SW 1271 (cell line): ENCODE measurements at regions not wholly inside any gene's neighbourhood (a gene's known extent, or its start where the extent isn't known, plus 50 kb on each side); places are given as distances from the start of the nearest gene placed in this dataset.
"Not testable (repeated sequence)": the region's sequence is repeated elsewhere in the genome, so short reads cannot be mapped to it uniquely, and the experiment has no call there.

Experiments used
- DNase-seq, 2 experiments: peaks; one replicate each; lab custom pipeline; 2025; lab: John Stamatoyannopoulos, UW

DNA sequence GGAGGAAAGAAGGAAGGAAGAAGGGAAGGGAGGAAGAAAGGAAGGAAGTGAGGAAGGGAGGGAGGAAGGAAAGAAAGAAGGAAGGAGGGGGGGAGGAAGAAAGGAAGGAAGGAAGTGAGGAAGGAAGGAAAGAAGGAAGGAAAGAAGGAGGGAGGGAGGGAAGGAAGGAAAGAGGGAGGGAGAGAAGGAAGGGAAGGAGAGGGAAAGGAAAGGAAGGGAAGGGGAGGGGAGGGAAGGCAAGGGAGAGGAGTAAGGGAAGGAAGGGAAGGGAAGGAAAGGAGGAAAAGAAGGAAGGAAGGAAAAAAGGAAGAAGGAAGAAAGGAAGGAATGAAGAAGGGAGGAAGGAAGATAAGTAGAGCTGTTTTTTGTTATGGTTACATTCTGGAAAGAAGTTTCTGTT is 141.2 kb downstream of the LRRC3B start:
- no peak for DNase-seq

GRCh38 chr3:26766031-26766430 is 143.5 kb downstream of the LRRC3B start:
- DNase-seq: no peak

DNA sequence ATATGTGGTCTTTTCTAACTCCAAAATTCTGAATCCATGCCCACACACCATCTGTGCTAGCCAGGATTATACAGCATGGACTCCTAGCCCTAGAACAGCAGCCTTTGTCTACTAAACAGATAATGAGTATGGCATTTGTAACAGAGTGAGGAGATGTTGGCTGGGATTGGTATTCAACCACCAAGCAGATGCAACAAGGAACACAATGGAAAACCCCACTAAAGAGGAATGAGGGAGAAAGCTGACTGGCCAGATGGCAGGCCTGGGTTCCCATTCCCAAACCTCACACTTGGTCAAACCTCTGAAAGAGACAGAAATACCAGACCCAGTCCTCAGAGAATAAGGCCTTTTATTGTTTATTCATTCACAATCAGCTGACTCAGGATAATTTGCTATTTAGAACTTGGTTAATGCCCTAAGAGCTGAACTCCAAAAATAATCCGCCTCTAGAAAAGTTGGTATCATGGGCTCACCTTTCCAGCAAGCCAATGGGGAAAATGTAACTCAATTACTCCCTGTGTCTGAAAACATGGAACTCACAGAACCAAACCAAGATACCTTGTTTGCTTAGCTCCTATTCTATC is 145.6 kb downstream of the LRRC3B start:
- DNase-seq: no peak

DNA sequence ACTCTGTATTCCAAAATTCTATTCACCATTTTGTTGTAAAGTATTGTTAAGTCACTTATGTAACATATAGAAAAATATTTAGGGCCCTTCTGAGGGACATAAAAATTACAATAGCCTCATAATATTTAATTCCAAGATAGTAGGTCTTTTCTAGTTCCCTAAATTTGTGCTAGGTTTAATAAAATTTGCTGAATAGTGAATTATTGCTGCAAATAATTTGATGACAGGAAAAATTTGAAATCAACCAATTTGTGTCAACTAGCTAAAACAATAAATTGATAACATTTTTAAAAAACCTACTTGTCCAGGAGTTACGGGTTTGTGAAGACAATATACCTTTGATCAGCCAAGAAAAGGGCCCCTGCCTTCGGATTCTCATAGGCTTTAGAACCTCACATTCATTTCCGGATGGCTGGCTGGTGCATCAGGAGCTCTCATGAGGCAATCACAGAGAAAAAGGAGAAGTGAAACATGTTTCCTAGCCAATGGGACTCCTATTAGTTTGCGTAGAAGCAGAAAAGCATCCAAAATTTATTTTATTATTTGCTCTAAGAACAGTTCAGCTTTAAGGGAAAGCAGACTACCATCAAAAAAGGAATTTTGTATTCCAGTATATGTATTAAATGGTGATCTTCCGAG is 177.2 kb downstream of the LRRC3B start:
- no peak for DNase-seq

DNA sequence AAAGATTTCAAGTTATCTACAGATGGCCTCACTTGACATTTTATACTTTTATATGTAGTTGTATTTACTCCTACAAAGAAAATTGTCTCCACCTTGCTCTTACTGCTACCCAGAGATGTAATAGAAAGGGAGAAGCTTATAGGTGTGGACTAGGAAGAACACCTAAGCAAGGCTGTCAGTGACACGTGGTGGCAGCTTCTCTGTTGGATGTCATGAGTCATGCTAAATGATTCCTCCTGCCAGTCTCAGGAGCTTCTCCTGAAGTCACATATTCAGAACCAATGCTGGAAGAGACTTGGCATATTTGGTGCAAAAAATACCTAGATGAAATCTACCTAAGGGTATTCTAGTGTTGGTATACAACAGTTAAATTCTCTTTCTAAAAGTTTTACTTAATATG is 184.7 kb downstream of the LRRC3B start:
- no peak for DNase-seq

- DNase-seq: no peak
Measured at GRCh38 chr3:26825454-26825853, 202.9 kb downstream of the LRRC3B start.

GRCh38 chr3:26827169-26827568 is 204.6 kb downstream of the LRRC3B start:
- DNase-seq: no peak

GRCh38 chr3:26838026-26838425 is 215.5 kb downstream of the LRRC3B start:
- DNase-seq: no peak

- DNase-seq: no peak
Measured at GRCh38 chr3:26839001-26839400, 216.4 kb downstream of the LRRC3B start.

GRCh38 chr3:26840272-26840870 is 217.8 kb downstream of the LRRC3B start:
- no peak for DNase-seq

- no peak for DNase-seq
Measured at GRCh38 chr3:26845194-26845593, 222.6 kb downstream of the LRRC3B start.

DNA sequence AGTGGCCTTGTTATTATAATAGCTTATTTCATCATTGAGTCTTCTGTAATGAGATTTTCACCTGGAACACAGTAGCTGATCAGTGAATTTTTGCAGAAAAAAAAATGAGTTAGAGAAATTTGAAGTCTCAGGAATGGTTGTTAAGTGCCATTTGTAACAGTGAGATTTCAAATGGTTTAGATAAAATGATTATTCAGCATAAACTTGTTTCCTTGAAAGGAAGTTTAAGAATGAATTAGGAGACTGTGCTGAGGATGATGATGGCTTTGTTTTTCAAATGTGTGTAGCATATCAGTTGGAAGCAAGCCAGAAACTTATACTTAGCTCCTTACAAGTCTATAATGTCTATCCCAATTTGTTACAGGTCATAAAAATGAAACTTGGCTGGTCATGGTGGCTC is 225.1 kb downstream of the LRRC3B start:
- no peak for DNase-seq

DNA sequence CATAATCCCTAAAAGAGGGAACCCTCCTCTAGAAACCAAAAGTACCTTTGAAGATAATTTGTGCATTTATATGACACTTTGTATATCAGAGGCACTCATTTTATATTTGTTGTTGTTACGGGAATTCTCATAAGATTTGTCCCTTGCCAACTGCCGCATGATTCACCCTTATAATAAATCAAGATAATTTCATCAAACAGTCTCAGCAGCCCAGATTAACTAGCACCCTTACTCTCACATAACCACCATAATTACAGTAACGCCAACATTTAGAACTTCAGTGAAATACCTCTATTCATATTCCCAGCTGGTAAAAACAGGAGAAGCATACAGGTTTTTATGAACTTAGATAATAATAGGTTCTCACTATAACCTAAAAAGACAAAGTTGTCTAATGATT is 271.9 kb downstream of the LRRC3B start:
- DNase-seq: no peak

GRCh38 chr3:26915208-26915607 is 292.6 kb downstream of the LRRC3B start:
- no peak for DNase-seq

GRCh38 chr3:26920646-26921478 is 298.3 kb downstream of the LRRC3B start:
- no peak for DNase-seq

GRCh38 chr3:26931896-26932295 is 309.3 kb downstream of the LRRC3B start:
- DNase-seq: no peak

DNA sequence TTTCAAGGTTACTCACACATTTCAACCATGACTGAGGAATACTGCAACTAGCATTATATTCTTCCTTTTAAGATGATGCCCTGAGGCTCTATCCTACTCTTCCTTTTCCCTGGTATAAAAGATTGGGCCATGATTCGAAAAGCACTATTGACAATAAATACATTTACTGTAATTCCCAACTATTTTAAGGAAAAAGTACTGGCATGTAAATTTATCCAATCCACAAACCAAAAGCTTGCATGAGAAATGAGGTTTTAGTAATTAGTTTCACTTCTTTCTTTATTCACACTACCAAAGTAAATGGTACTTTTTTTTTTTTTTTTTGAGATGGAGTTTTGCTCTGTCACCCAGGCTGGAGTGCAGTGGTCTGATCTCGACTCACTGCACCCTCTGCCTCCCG is 310.2 kb downstream of the LRRC3B start:
- DNase-seq: no peak

GRCh38 chr3:26945480-26945879 is 322.9 kb downstream of the LRRC3B start:
- not testable (repeated sequence) for DNase-seq

DNA sequence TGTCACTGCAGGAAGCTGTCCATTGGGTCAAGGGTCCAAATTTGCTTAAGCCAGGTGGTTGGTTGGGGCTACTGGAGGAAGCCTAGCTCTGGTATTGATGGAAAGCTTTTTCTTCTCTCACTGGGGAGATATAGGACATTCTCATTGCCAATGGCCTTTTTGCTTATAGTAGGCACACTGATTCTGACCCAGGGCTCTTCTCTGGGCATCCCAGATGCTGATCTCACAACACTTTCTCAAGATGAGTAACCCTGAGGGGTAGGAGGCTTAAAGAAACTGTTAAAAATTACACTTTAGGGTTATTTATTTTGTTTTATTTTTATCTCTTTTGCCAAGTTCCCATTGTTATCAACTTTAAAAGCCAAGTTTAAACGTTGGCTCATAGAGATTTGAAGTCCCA is 337.8 kb downstream of the LRRC3B start:
- no peak for DNase-seq

DNA sequence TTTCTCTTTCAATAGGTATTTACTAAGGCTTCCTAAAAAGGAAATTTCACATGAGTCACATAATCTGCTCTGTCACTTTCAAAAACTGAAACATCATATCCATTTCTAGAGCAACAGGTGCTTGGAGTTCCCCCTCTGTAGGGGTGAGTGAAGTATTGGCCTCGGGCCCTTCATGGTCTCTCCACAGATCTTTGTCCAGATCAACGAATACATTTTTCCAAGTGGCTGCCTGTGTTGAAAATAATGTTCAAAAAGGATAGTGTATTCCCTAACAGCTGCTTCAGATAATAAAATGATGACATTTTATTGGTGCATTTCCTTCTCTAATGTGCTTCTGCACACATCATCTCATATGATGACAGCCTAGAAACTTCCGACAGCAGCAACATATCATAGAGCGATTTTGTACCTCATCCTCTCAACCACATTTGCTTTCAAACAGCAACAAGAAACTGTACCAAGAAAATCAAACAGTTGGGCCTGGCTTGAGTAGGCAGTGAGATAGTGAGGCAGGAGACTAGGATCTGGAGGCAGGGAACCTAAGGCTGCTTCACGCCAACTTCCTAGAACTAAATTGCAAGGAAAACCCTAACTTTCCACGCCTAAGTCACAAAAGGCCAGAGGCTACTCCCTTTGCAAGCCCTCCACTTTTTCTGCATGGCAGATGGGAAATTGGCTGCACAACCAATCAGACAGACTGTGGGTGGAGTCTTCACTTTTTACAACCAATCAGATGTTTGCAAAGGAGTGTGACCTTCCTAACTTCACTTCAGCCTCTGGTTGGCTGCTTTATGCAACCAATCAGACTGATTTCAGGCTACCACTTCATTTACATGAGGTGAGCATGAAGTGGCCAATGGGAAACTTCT is 340.2 kb downstream of the LRRC3B start:
- DNase-seq: no peak

DNA sequence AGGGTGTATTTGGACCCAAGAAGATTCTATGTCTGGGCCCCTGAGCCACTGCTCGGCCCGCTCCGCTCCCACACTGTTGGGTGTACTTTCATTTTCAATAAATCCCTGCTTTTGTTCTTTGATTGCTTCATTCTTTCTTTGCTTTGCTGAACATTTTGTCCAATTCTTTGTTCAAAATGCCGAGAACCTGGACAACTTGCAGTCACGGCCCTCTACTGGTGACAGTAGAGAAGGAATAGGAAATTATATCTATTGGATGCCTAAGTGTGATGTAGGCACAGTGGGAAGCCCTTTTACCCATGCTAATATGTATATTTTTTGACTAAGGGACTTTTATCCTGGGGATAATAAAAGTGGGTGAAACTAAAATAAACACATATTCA is 340.8 kb downstream of the LRRC3B start:
- peak in 1 of 2 experiments; percentile 18 for DNase-seq

DNA sequence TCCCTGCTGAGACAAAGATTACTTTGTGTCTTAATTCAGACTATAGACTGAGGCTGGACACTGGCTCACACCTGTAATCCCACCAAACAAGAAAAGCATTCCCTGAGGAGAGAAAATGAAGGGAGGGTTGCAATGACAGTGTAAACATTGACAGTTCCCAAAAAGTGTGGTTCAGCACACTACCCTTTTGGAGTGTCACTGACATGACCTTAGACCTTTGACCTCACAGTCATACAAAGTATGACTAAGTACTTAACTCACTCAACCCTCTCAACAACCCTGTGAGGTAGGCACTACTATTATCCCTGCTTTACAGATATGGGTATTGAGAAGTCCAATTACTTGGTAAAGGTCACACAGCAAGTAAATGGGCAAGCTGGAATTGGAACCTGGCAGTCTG is 341.7 kb downstream of the LRRC3B start:
- DNase-seq: no peak
